ENCODE measurements at regions not wholly inside any gene's neighbourhood (a gene's known extent, or its start where the extent isn't known, plus 50 kb on each side); places are given as distances from the start of the nearest gene placed in this dataset.

GRCh38 chr13:85742355-85742754 lies 56.9 kb downstream of the SLITRK6 start:
- TF ChIP-seq POLR2A (IDR thresholded peaks at IDR 0.05; ENCODE audit: low read length) (no peak), GATA1 (IDR thresholded peaks at IDR 0.05; ENCODE audit: low read depth, low read length) (no peak)

Data from erythroblast (primary cell).